ENCODE measurements at regions not wholly inside any gene's neighbourhood (a gene's known extent, or its start where the extent isn't known, plus 50 kb on each side); places are given as distances from the start of the nearest gene placed in this dataset.

- Histone ChIP-seq H3K27ac (no peak overlapping the region), H3K4me1 (ENCODE audit: low read depth, poor library complexity, severe bottlenecking) (no peaks in the 10 kb centered on the region), H3K4me2 (no peak overlapping the region), H3K4me3 (IDR thresholded peaks at IDR 0.05; ENCODE audit: insufficient read depth, low read depth, low read length) (no peak overlapping the region), H2AFZ (ENCODE audit: low read depth) (no peak overlapping the region), H4K20me1 (ENCODE audit: insufficient read depth) (no peaks in the 10 kb centered on the region), H3K27me3 (ENCODE audit: insufficient read depth, low read depth) (no peaks in the 10 kb centered on the region), H3K79me2 (ENCODE audit: insufficient read depth, low read depth) (no peaks in the 10 kb centered on the region), H3K9ac (no peak overlapping the region), H3K36me3 (ENCODE audit: insufficient read depth) (no peaks in the 10 kb centered on the region)
- no peak for TF ChIP-seq CTCF (conservative IDR thresholded peaks at IDR 0.05; ENCODE audit: low read depth, low read length)
These were observed 1311.7 kb upstream of the CDH2 start for GRCh38 chr18:29488617-29489016.

GRCh38 chr18:29465526-29465925 lies 1288.6 kb upstream of the CDH2 start:
- Histone ChIP-seq H3K4me3 (IDR thresholded peaks at IDR 0.05; ENCODE audit: insufficient read depth, low read depth, low read length) (no peak overlapping the region), H4K20me1 (ENCODE audit: insufficient read depth) (no peaks in the 10 kb centered on the region), H3K4me2 (no peak overlapping the region), H3K36me3 (ENCODE audit: insufficient read depth) (no peaks in the 10 kb centered on the region), H3K27ac (no peak overlapping the region), H3K27me3 (ENCODE audit: insufficient read depth, low read depth) (no peaks in the 10 kb centered on the region), H2AFZ (ENCODE audit: low read depth) (no peak overlapping the region), H3K9ac (no peak overlapping the region), H3K4me1 (ENCODE audit: low read depth, poor library complexity, severe bottlenecking) (no peaks in the 10 kb centered on the region), H3K79me2 (ENCODE audit: insufficient read depth, low read depth) (no peaks in the 10 kb centered on the region)
- TF ChIP-seq CTCF (conservative IDR thresholded peaks at IDR 0.05; ENCODE audit: low read depth, low read length): no peak

GRCh38 chr18:29459972-29460371 lies 1283.0 kb upstream of the CDH2 start:
- Histone ChIP-seq H4K20me1 (ENCODE audit: insufficient read depth) (no peaks in the 10 kb centered on the region), H3K27me3 (ENCODE audit: insufficient read depth, low read depth) (no peaks in the 10 kb centered on the region), H3K36me3 (ENCODE audit: insufficient read depth) (no peaks in the 10 kb centered on the region), H2AFZ (ENCODE audit: low read depth) (no peak overlapping the region), H3K27ac (no peak overlapping the region), H3K4me3 (IDR thresholded peaks at IDR 0.05; ENCODE audit: insufficient read depth, low read depth, low read length) (no peak overlapping the region), H3K9ac (no peak overlapping the region), H3K4me1 (ENCODE audit: low read depth, poor library complexity, severe bottlenecking) (no peaks in the 10 kb centered on the region), H3K79me2 (ENCODE audit: insufficient read depth, low read depth) (no peaks in the 10 kb centered on the region), H3K4me2 (no peak overlapping the region)
- no peak for TF ChIP-seq CTCF (conservative IDR thresholded peaks at IDR 0.05; ENCODE audit: low read depth, low read length)

- no peaks in the 10 kb centered on the region for H3K4me1 ChIP-seq (ENCODE audit: low read depth, poor library complexity, severe bottlenecking)
- H3K36me3 ChIP-seq (ENCODE audit: insufficient read depth): no peaks in the 10 kb centered on the region
- H3K4me2 ChIP-seq: no peak overlapping the region
- H3K9ac ChIP-seq: no peak overlapping the region
- no peaks in the 10 kb centered on the region for H3K27me3 ChIP-seq (ENCODE audit: insufficient read depth, low read depth)
- no peaks in the 10 kb centered on the region for H3K79me2 ChIP-seq (ENCODE audit: insufficient read depth, low read depth)
- no peak for TF ChIP-seq CTCF (conservative IDR thresholded peaks at IDR 0.05; ENCODE audit: low read depth, low read length)
- H4K20me1 ChIP-seq (ENCODE audit: insufficient read depth): no peaks in the 10 kb centered on the region
- H3K4me3 ChIP-seq (IDR thresholded peaks at IDR 0.05; ENCODE audit: insufficient read depth, low read depth, low read length): no peak overlapping the region
- no peak overlapping the region for H2AFZ ChIP-seq (ENCODE audit: low read depth)
- H3K27ac ChIP-seq: no peak overlapping the region
These were observed 1280.5 kb upstream of the CDH2 start for GRCh38 chr18:29457316-29457889.
